Fibroblast of gingiva (primary cell): ENCODE measurements at regions not wholly inside any gene's neighbourhood (a gene's known extent, or its start where the extent isn't known, plus 50 kb on each side); places are given as distances from the start of the nearest gene placed in this dataset.

Source experiments
- DNase-seq: peaks from one replicate; pipeline ENCODE4 v3.0.0-alpha.2; 2011; ENCODE audit warnings: low read depth

DNA sequence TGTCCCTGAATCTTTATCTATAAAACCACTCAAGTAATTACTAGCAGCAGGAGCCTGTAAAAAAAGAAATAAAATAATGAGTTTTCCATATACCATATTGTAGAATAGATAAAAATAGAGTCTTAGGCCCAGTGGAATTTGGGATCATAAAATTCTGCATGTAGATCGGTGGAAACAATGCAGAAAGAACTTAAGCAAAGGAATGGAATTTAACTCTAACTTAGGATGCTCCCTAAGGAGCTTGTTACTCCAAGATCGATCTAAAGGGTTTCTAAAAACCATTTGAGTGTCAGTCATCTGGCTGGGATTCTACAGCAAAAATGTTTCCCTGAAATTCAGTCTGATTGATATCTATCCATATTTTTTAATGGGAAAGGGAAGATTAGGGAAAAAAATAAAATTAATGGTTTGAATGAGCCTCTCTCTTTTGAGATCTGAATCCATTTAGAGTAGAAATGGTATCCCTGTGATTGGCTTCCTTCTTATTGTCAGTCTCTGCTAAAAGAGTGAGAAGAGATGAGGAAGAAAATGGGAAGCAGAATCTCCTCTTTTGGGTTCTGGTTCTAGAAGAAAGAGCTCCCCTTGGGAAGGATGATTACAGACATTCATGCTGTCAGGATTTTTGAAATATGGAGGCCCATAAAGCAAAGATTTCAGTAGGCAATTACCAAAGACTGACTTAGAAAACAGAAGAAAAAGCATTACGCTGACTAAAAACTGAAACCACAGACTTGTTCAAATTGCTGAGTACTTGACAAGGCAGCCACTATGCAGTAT lies 564.3 kb upstream of the MARCKS start:
- DNase-seq = no peak

DNA sequence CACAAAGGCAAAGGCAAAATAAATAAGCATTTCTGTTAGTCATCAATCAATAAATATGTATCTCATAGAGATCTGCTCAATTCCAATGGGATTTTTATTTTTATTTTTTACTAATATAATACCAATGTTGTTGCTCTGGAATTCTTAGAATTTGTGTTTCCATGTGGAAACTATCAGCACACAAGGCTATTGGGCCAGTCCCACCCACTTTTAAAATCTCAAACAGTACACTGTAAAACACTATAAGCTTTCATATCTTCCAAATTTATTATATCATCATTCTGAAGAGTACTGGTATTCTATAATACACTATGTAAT lies 563.8 kb upstream of the MARCKS start:
- no peak for DNase-seq

DNA sequence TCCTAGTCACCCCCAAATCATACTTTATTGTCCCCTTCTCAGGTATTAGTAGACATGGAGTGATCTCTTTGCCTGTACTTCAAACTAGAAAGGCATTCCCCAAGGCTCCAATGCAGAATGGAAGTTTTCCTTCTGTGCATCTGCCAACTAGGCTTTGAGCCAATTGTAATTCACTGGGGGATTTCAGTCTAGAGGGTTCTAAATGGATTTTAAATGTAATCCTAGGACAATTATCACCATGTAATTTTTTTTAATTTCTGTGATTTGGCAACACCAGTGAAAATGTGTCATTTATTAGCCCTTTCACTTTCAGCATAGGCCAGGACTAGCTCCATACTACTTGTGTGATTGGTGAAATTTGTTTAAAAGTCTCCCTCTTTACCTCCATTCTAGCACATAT lies 557.6 kb upstream of the MARCKS start:
- no peak for DNase-seq

DNA sequence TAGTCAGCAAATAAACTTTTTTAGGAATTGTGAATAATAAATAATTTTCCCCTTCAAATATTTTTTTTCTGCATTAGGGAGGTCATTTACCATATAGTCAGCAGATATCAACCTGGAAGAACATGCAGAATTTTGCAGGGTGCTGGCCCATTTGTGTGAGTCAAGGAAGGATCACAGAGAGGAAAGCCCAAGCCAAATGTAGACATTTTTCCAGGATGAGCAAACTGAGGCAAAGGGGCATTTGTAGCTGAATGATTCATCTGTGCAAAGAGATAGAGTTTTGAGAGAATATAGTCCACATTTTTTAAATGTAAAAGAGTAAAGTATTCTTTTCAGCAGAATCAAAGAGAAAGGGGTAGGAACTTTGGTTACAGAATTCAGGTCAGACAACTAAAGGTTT lies 555.5 kb upstream of the MARCKS start:
- DNase-seq = no peak

DNA sequence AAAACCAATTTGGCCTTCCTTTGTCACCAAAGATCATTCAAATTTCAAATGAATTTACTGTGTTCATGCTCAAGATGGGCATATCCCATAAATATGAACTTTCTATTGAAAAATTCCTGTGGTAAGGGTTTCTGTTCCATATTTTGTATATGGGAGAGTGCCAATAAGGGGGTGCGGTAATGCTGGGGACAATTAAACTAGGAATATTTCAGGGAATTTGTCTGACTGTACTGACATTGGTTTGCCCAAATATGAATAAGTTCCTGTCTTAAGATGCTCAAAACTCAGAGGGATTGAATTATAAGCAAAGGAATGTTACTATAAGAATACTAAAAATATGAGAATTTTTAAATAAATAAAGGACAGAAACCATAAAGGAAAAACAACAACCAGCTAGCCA lies 553.0 kb upstream of the MARCKS start:
- peak; percentile 19 for DNase-seq

DNA sequence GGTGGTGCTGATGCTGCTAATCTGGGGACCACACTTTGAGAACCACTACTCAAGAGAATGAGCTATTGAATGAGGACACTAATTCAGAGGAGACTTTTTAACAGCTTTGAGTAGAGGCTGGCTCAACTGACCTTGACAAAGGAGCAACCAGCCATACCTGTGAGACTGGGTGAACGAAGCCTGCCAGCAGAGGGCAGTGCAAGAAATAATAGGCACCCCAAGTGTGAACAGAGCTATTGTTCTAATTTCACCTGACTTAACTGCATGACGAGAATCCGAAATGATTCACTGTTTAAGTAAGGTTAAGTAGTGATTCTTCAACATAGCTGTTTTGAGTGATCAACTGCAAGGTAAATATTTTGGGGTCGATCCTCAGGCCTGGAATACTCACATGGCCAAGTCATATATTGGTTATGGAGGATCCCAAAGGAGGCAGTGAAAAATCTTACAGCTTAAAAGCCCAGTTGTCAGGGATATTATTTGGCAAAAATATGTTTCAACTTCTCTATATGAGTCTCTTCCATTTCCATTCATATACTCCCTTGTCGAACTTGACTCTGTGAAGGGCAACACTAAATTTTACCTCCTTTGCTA lies 550.5 kb upstream of the MARCKS start:
- DNase-seq = no peak

DNA sequence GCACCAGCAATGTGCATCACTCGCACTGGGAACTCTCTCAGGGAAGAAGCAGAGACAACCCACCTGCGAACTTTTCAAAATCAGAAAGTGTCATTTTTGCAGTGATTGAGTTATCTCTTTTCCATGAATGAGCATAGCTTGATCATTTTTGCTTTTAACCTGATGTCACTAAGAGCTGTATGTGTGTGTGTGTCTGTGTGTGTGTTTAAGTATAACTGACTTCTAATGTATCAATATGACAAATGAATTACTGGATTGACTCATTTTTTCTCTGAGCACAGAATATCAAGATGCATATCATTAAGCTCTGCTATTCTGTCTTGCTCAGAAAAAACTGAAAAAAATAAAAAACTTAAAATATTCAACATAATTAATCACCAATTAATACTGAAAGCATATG lies 548.9 kb upstream of the MARCKS start:
- no peak for DNase-seq

DNA sequence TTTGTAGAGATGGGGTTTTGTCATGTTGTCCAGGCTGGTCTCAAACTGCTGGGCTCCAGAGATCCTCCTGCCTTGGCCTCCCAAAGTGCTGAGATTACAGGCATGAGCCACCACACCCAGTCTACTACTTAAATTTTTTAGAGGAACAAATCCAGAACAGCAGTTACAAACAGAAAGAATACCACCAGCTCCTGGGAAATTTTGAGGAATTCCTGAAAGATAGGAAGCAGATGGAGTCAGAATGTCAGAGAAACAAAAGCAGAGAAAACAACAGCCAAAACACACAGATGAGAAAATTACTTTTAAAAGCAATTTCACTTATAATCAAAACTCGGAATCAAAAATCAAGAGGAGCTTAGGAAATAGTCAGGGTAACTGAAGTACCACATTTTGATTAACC lies 543.3 kb upstream of the MARCKS start:
- DNase-seq = no peak

DNA sequence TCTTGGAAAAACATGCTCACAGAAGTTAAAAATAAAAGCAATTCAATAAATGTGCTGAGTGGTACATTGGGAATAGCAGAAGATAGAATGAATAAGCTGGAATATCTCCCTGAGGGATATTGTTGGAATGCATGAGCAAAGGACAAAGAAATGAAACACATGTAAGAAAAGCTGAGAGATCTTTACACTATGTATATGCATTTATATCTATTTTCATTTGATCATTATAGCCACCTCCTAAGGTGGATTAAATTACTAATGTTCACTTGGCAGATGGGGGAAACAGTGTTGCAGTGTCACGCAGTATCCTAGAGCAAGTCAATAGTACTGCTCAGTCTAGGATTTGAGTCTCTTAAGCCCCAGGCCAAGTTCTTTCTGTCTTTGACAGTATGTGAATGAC lies 542.0 kb upstream of the MARCKS start:
- peak; percentile 39 for DNase-seq

DNA sequence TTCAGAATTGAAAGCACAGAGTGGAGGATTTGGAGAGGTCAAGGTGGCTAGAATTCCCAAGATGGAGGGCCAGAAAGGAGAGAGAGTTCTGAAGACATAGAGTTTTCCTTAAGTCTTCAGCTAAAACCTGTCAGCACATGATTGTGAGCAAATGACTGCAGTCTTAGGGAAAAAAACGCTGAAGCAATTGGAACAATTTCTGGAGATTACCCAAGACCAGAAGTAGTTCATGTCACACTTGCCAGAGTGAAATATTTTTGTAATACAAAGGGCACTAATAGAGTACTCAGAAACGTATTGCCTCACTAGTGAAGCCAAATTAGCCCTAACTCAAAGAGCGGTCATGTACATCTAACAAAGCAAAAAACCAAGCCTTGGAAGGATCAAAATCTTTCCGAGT lies 541.3 kb upstream of the MARCKS start:
- DNase-seq = peak; percentile 76

DNA sequence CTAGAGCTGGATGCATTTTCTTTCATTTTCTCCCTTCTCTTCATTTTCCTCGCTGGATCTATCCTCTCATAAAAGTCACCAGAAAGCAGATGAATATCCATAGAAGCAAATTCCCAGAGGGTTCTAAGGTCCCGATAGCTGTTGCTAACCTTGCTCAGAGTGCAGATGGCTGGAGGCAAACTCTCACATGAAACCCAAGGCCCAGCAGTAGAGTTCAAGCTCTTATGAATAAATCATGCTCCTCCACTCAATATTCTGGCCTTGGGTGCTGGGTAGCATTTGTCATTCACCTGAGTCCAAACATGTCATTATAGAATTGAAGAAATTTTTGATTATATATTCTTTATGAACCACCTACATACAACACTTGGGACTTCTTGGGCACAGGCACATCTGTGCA lies 539.7 kb upstream of the MARCKS start:
- no peak for DNase-seq

DNA sequence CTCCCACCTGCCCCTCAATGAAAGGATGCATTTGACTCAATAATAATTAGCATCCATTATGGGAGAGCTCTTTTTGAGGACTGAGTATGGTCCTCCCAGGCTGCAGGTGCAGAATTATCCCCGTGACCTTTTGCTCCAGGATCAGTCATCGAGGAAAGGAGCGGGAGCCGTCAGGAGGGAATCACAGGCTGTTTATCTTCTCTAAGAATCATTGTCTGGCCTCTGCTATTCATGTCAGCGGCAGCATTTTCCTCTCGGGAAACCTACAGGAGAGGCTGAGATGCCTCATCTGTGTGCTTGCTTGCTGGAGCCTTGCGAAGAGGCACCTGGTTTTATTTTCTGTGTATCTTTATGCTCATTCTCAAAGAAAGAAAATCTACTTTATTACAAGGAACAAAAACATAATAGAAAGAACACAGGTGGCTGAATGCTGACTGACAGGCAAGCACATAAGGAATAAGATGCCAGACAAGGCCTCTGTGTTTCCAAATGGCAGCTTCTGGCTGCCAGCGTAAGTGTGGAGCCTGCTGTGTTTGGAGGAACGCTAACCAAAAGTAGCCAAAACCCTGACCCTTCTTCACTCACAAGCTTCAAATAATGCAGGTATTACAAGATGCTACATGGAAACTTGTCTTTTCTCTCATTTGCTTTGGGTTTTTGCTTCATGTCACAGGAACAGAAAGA lies 539.1 kb upstream of the MARCKS start:
- no peak for DNase-seq

DNA sequence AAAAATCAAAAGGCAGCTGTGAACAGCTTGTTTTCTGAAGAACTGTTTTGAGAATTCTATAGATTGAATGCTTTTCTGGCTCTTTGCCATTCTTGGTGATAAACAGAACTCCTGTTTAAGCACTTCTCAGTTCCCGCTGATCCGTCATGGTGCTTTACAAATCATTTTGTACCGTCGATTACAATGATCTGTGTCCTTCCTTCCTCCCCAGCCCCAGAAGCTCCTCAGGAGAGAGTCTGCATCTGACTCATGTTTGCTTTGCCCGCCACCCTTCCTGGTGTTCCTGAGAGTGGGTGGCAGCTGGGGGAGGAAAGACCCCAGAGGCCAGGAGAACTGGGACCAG lies 538.6 kb upstream of the MARCKS start:
- no peak for DNase-seq

DNA sequence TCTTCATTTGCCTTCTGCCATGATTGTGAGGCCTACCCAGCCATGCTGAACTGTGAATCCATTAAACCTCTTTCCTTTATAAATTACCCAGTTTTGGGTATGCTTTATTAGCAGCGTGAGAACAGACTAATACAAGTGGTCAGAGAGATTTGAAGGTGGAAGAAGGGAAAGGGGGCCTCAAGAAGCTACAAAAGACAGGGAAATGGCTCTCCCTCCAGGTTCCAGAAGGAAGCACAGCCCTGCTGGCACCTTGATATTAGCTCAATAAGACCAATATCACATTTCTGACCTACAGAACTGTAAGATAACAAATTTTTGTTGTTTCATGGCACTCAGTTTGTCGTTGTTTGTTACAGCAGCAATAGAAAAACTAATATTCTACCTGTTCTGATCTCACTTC lies 536.5 kb upstream of the MARCKS start:
- DNase-seq = no peak

DNA sequence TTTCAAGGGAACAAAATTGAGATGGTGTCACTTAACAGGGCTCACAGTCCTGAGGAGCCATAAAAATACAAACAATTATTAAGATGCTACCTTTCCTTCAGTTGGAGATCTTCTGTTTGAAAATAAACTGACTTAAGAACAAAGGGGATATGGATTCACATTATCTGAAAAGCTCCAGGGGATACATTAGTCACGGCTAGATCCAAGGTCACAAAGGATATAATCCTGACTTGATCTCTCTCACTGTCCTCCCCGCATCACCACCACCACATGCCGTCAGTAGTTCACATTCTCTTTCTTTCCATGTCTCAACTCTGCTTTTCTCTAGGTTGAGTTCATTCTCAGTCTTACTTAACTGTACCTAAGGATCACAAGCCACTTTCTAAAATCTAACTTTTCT lies 530.4 kb upstream of the MARCKS start:
- DNase-seq = no peak

DNA sequence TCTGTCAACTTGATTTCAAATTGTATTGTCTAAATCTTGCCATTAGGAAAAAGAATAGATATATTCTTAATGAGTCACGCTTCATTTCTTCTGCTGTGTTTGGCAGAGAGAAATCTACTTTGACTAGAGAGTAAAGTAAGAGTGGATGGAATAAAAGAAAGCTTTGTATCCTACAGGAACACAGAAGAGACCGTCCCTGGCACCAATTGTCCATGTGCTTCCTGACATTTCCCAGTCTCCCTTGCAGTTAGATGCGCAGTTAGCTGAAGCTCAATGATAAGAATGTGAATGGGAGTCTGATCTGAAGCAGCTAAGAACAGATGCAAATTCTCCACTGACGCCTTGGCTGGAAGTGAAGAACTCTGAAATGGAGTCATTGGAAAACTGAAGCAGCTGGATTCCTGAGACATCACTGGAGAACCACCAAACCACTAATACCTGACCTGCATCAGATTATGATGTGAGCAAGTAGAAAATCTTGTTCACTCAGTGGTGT lies 528.2 kb upstream of the MARCKS start:
- no peak for DNase-seq

DNA sequence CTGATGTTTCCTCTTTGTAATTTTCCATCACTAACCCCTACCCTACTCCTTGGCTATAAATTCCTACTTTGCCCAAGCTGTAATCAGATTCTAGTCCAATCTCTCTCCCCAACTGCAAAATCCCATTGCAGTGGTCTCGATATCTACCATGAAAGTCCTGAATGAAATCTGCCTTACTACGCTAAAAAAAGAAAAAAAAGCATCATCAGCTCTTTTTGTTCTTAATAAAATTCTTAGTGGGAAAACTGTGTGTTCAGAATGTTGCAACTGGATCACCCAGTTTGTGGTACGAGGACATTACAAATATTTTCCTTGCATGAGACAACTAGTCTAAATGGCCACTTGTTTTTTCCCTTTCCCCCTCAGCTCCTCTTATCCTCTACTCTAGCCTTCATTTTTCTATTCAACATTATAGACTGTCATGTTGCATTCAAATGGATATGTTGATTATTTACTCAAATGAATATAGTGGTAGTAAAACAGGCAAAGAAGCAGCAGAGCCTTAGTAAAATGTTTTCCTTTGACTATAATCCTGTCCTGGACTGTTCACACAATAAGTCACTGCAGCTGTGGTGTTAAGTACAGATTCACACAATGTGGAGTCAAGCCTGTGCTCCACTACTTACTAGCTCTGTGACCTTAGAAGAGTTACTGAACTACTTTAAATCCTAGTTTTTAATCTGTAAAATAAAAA lies 527.1 kb upstream of the MARCKS start:
- DNase-seq = no peak

DNA sequence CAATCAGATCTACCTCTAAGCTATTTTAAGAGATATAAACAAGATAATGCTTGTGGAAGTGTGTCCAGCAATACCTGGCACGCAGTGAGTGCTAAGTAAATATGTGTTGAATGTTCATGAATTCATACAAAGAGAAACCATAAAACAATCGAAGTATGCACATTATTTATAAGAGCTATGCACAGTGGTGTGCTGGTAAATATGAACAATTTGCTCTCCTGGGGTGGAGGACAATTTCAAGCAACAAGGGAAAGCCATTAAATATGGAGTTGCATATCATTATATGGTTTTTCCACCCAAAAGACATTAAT lies 526.6 kb upstream of the MARCKS start:
- no peak for DNase-seq

DNA sequence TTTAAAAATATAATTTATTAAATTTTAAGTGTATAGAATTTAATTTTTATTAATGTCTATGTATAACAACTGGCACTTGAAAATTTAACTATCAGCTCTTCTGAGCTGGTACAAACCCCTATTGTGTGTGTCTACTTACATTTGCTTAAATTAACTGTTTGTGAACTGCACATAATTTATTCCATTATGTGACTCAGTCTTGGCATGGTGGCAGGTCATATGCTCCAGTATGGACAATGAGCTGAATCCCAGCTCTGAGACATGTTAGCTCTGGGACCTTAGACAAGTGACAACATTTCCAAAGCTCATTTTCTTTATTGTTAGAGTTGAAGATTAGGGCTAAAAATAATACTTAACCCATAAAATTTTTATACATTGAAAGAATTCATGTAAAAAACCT lies 526.1 kb upstream of the MARCKS start:
- no peak for DNase-seq

DNA sequence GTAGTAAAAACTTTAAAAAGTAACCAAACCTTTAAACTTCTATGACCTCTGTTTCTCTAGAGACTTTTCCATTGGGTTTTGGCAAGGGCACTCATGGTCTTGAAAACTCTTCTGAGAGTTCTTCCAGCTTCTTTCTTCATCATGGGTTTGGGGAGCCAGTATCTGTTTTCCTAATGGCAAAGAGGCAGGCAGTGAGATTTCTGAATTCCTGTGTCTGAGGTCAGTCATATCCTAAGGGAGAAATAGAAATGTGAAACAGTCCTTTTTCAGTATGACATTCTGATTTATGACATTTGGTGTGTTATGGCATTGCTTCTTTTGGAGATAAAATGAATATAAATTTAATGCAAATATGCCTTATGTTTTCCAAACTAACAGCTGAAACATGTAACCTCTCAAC lies 518.5 kb upstream of the MARCKS start:
- no peak for DNase-seq

DNA sequence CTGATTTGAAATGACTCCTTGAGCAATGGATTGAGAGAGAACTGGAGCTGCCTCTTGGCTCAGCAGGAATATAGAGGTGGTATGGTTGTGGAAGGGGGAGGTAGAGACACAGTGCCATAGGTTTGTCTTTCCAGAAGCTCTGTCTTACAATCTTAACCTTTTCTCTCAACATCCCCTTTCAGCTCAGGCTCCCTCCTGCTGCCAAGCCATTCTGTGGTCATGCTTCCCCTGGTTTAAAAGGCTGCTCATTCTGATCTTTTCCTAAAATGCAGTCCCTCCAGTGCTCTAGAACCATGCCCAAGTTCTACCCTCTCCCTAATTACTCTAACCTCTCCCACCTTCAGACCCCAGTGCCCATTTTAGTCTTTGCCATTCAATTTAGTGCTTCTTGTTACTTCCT lies 517.9 kb upstream of the MARCKS start:
- DNase-seq = no peak

DNA sequence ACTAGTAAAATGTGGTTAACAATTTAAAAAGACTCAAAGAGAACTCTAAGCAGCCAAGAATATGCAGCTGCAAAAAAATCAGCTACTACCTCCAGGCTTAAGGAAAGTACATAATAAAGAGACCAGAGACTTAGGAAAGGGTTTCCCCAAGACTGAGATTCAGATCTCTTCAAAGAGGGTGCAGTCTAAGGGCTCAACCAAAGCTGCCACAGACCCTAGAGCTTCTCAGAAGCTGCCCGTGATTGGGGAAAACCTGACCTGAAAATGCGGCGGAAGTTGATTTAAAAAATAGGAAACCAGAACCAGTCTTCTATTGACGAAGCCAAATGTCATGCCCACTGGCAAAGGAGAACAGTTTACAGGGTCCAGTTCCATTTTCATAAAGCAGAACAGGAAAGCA lies 516.8 kb upstream of the MARCKS start:
- no peak for DNase-seq

DNA sequence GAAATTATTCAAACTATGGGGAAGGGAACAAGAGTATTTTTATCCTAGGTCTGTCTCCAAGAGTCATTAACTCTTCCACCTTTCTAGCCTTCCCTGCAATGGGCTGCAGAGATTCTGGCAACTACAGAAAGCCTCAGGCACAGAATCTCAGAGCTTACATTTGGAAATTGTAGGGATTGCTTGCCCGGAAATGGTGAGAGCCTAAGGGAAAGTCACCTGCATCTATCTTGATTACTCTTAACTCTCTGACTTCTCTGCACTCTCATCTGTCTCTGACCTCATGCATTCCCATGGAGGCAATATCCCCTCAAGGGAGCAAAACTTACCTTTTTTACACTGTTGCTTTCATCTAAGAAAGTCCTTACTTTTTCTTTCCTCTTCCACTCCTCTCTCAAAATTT lies 513.2 kb upstream of the MARCKS start:
- no peak for DNase-seq
